A673 (cell line): ENCODE measurements at regions not wholly inside any gene's neighbourhood (a gene's known extent, or its start where the extent isn't known, plus 50 kb on each side); places are given as distances from the start of the nearest gene placed in this dataset.

Experiments used
- EZH2 ChIP-seq: fragments of 200-600 bp; sonication (generic); IDR thresholded peaks from 2 replicates; pipeline ENCODE4 v1.6.1; 2017; ENCODE audit warnings: borderline replicate concordance, low read depth, mild to moderate bottlenecking, mixed read lengths, antibody characterized with exemption, low read length; ENCODE audit not compliant: poor library complexity, severe bottlenecking
- TF ChIP-seq, protein P1 (sequence below): fragments of 300-800, 200-600 bp; sonication (generic); conservative IDR thresholded peaks from 2 replicates; pipeline ENCODE4 v1.5.1; 2017; ENCODE audit warnings: low read depth, mild to moderate bottlenecking, antibody characterized with exemption, low read length, moderate library complexity, mixed read lengths

- TF ChIP-seq EZH2, result no peak
- TF ChIP-seq, protein P1, sequence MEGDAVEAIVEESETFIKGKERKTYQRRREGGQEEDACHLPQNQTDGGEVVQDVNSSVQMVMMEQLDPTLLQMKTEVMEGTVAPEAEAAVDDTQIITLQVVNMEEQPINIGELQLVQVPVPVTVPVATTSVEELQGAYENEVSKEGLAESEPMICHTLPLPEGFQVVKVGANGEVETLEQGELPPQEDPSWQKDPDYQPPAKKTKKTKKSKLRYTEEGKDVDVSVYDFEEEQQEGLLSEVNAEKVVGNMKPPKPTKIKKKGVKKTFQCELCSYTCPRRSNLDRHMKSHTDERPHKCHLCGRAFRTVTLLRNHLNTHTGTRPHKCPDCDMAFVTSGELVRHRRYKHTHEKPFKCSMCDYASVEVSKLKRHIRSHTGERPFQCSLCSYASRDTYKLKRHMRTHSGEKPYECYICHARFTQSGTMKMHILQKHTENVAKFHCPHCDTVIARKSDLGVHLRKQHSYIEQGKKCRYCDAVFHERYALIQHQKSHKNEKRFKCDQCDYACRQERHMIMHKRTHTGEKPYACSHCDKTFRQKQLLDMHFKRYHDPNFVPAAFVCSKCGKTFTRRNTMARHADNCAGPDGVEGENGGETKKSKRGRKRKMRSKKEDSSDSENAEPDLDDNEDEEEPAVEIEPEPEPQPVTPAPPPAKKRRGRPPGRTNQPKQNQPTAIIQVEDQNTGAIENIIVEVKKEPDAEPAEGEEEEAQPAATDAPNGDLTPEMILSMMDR, result peak; percentile 66
Observed at GRCh38 chrX:110992611-110993010, 103.4 kb upstream of the PAK3 start.
